Panc1 (cell line): ENCODE measurements at regions not wholly inside any gene's neighbourhood (a gene's known extent, or its start where the extent isn't known, plus 50 kb on each side); places are given as distances from the start of the nearest gene placed in this dataset.
"Not testable (repeated sequence)": the region's sequence is repeated elsewhere in the genome, so short reads cannot be mapped to it uniquely, and the experiment has no call there.

Experiments used
- ATAC-seq: fragments of 200-7000 bp; cut with Tn5 transposase; 2 replicates; pipeline ENCODE4 v1.9.1; 2020; ENCODE audit warnings: mild to moderate bottlenecking, moderate library complexity
- BruUV-seq: library from RNA; stranded (reverse); fragments of 400-500 nt; replicated peaks from 2 replicates; lab custom pipeline; 2021; lab: Mats Ljungman, UMichigan
- CTCF ChIA-PET: fragments of 300-600 bp; sonication (Branson Sonifier 250); formaldehyde crosslinking; loops from one replicate; lab custom pipeline; 2022; ENCODE audit warnings: antibody characterized with exemption; lab: Charles Lee
- POLR2A ChIA-PET: fragments of 300-600 bp; sonication (Branson Sonifier 250); formaldehyde crosslinking; loops from one replicate; lab custom pipeline; 2022; ENCODE audit warnings: antibody characterized with exemption; lab: Charles Lee
- DNase-seq: peaks from one replicate; pipeline ENCODE4 v3.0.0-alpha.2; 2010; ENCODE audit warnings: low read depth, low spot score
- H3K27ac ChIP-seq: 2 replicates; pipeline ENCODE4 v1.5.1; 2011; ENCODE audit warnings: mild to moderate bottlenecking, low read length, inconsistent platforms
- H3K27me3 ChIP-seq: fragments of 200-500 bp; sonication (Bioruptor generic); 2 replicates; pipeline ENCODE4 v1.6.0; 2014; ENCODE audit warnings: low read length, inconsistent platforms; ENCODE audit not compliant: control insufficient read depth, insufficient read depth
- H3K36me3 ChIP-seq: fragments of 200-500 bp; sonication (Bioruptor generic); 2 replicates; pipeline ENCODE4 v1.5.1; 2014; ENCODE audit warnings: inconsistent platforms, mild to moderate bottlenecking, low read length, moderate library complexity; ENCODE audit not compliant: control insufficient read depth, insufficient read depth
- H3K4me1 ChIP-seq: 2 replicates; pipeline ENCODE4 v1.5.1; 2011; ENCODE audit warnings: inconsistent platforms, mild to moderate bottlenecking, low read length, moderate library complexity; ENCODE audit not compliant: control insufficient read depth, insufficient read depth
- H3K4me3 ChIP-seq, 2 experiments: 2 replicates each; pipeline ENCODE4 v1.5.1; 2011 to 2012; ENCODE audit warnings: low read depth in 2 of 2, low read length in 2 of 2, mild to moderate bottlenecking in 2 of 2, inconsistent platforms in 1 of 2, moderate library complexity in 1 of 2
- H3K9me3 ChIP-seq: fragments of 200-500 bp; sonication (Bioruptor generic); 2 replicates; pipeline ENCODE4 v1.5.1; 2014; ENCODE audit warnings: low read depth, mild to moderate bottlenecking, inconsistent platforms, low read length, moderate library complexity; ENCODE audit not compliant: control insufficient read depth, insufficient read depth
- POLR2AphosphoS5 ChIP-seq: IDR thresholded peaks from 2 replicates; pipeline ENCODE4 v1.6.1; 2012; ENCODE audit warnings: mild to moderate bottlenecking, low read depth, low read length, moderate library complexity
- SIN3A ChIP-seq: IDR thresholded peaks from 2 replicates; pipeline ENCODE4 v1.6.1; 2012; ENCODE audit warnings: low read depth, mild to moderate bottlenecking, low read length, moderate library complexity, borderline replicate concordance; ENCODE audit not compliant: insufficient read depth
- TCF7L2 ChIP-seq: IDR thresholded peaks from 2 replicates; pipeline ENCODE4 v1.6.1; 2011; ENCODE audit warnings: mild to moderate bottlenecking, low read depth, low read length, inconsistent platforms
- in situ Hi-C: cut with HindIII; loops from 2 replicates; pipeline ENCODE4 v1.10.0; 2016; ENCODE audit warnings: low sequenced_read_pairs, low pct_unique_long_range_greater_than_20kb
- intact Hi-C: fragments of 100-400 bp; cut with micrococcal nuclease; formaldehyde crosslinking; loops from one replicate; pipeline ENCODE4 v1.10.0; 2022; ENCODE audit not compliant: unreplicated experiment
- TF ChIP-seq, protein P1 (sequence below): fragments of 450-650 bp; IDR thresholded peaks from 2 replicates; pipeline ENCODE4 v1.5.1; 2017; ENCODE audit warnings: mild to moderate bottlenecking
- TF ChIP-seq, protein P2 (sequence below), 2 experiments: IDR thresholded peaks; 2 replicates each; pipeline ENCODE4 v1.6.1; 2011 to 2012; ENCODE audit warnings: low read depth in 2 of 2, control low read depth in 1 of 2, low read length in 1 of 2, mild to moderate bottlenecking in 1 of 2, moderate library complexity in 1 of 2; ENCODE audit not compliant: insufficient read depth in 1 of 2

DNA sequence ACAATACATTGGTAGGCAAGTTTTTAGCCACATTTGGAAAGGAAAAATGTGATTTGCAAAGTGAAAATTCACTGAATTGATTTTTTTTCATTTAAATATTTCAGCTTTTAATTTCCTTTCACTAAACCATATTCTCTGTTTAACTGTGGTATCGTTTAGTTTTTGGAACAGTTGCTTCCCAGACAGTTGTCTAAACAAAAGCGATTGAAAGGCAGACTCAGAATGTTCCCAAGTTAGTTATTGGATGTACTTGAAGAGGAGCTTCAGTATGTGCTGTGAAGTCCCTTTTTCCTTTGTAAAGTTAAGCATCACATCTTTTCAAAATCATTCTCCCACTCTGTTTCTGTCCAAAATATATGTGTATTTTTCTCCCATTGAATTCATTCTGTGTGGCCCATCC, 623.4 kb upstream of the LUZP2 start:
- ChIA-PET CTCF (no interaction called here), POLR2A (no interaction called here)
- intact Hi-C loops (no loop called here), in situ Hi-C loops (no loop called here)
- H3K27me3 ChIP-seq = no peaks in the 10 kb centered on the region
- BruUV-seq = no TSS peak
- H3K9me3 ChIP-seq = no peaks in the 10 kb centered on the region
- H3K4me3 ChIP-seq = no peak overlapping the region
- H3K27ac ChIP-seq = no peak overlapping the region
- no peaks in the 10 kb centered on the region for H3K4me1 ChIP-seq
- TF ChIP-seq TCF7L2 = no peak
- TF ChIP-seq, protein P1, sequence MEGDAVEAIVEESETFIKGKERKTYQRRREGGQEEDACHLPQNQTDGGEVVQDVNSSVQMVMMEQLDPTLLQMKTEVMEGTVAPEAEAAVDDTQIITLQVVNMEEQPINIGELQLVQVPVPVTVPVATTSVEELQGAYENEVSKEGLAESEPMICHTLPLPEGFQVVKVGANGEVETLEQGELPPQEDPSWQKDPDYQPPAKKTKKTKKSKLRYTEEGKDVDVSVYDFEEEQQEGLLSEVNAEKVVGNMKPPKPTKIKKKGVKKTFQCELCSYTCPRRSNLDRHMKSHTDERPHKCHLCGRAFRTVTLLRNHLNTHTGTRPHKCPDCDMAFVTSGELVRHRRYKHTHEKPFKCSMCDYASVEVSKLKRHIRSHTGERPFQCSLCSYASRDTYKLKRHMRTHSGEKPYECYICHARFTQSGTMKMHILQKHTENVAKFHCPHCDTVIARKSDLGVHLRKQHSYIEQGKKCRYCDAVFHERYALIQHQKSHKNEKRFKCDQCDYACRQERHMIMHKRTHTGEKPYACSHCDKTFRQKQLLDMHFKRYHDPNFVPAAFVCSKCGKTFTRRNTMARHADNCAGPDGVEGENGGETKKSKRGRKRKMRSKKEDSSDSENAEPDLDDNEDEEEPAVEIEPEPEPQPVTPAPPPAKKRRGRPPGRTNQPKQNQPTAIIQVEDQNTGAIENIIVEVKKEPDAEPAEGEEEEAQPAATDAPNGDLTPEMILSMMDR = no peak
- ATAC-seq (no peak), DNase-seq (no peak)
- no peaks in the 10 kb centered on the region for H3K36me3 ChIP-seq

DNA sequence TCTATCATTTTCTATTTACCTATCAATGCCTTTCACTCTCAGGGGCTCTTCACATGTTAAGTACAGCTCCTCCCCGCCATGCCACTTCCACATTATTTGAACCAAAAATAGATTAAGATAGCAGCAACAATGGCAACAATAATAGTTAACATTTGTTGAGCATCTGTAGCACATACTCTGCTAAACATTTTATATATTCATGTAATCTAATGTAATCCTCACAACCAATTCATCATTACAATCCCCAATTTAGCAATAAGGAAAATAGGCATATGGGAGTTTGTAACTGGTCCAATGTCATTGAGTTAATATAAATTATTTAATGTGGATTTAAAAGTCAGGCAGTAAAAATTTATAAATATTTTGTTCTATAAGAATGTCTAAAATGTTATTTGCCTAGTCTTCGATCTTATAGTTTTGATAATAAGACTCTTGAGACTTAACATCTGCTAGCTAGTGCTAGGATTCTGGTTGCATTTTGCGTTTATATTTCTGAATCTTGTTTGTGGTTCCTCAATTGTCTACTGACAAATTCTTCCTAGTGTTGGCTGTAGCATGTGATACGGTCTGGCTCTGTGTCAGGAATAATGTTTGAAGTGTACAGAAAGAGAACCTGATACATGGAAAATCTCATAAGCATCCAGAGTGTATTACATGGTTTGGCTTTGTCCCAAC, 621.5 kb upstream of the LUZP2 start:
- DNase-seq (no peak), ATAC-seq (no peak)
- Histone ChIP-seq H3K4me1 (no peaks in the 10 kb centered on the region), H3K27me3 (no peaks in the 10 kb centered on the region), H3K4me3 (no peak overlapping the region), H3K36me3 (no peaks in the 10 kb centered on the region), H3K27ac (no peak overlapping the region), H3K9me3 (no peaks in the 10 kb centered on the region)
- ChIA-PET CTCF (no interaction called here), POLR2A (no interaction called here)
- no TSS peak for BruUV-seq
- in situ Hi-C loops = no loop called here
- no peak for TF ChIP-seq POLR2AphosphoS5
- TF ChIP-seq, protein P2, sequence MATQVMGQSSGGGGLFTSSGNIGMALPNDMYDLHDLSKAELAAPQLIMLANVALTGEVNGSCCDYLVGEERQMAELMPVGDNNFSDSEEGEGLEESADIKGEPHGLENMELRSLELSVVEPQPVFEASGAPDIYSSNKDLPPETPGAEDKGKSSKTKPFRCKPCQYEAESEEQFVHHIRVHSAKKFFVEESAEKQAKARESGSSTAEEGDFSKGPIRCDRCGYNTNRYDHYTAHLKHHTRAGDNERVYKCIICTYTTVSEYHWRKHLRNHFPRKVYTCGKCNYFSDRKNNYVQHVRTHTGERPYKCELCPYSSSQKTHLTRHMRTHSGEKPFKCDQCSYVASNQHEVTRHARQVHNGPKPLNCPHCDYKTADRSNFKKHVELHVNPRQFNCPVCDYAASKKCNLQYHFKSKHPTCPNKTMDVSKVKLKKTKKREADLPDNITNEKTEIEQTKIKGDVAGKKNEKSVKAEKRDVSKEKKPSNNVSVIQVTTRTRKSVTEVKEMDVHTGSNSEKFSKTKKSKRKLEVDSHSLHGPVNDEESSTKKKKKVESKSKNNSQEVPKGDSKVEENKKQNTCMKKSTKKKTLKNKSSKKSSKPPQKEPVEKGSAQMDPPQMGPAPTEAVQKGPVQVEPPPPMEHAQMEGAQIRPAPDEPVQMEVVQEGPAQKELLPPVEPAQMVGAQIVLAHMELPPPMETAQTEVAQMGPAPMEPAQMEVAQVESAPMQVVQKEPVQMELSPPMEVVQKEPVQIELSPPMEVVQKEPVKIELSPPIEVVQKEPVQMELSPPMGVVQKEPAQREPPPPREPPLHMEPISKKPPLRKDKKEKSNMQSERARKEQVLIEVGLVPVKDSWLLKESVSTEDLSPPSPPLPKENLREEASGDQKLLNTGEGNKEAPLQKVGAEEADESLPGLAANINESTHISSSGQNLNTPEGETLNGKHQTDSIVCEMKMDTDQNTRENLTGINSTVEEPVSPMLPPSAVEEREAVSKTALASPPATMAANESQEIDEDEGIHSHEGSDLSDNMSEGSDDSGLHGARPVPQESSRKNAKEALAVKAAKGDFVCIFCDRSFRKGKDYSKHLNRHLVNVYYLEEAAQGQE (IDR thresholded peaks at IDR 0.05; ENCODE audit: insufficient read depth in 1 of 2, low read depth in 2 of 2, low read length in 1 of 2) = no peak
- TF ChIP-seq, protein P1 = no peak
- TF ChIP-seq TCF7L2 = no peak
- no peak for TF ChIP-seq SIN3A
- intact Hi-C loops = no loop called here

DNA sequence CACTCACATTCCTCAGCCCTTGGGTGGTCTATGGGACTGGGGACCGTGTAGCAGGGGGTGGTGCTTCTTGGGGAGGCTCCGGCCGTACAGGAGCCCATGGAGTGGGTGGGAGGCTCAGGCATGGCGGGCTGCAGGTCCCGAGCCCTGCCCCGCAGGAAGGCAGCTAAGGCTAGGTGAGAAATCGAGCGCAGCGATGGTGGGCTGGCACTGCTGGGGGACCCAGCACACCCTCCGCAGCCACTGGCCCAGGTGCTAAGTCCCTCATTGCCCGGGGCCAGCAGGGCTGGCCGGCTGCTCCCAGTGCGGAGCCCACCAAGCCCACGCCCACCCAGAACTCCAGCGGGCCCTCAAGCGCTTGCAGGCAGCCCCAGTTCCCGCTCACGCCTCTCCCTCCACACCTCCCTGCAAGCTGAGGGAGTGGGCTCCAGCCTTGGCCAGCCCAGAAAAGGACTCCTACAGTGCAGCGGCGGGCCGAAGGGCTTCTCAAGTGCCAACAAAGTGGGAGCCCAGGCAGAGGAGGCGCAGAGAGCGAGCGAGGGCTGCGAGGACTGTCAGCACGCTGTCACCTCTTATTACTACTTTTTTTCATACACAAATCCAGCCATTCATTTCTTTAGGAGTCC, 613.3 kb upstream of the LUZP2 start:
- H3K9me3 ChIP-seq, H3K27me3 ChIP-seq, CTCF ChIA-PET, H3K4me3 ChIP-seq, H3K27ac ChIP-seq, ATAC-seq, POLR2A ChIA-PET, H3K36me3 ChIP-seq, BruUV-seq, H3K4me1 ChIP-seq, intact Hi-C loops, DNase-seq, in situ Hi-C loops: not testable (repeated sequence)
